ENCODE measurements at regions not wholly inside any gene's neighbourhood (a gene's known extent, or its start where the extent isn't known, plus 50 kb on each side); places are given as distances from the start of the nearest gene placed in this dataset.

- TF ChIP-seq, protein P1, sequence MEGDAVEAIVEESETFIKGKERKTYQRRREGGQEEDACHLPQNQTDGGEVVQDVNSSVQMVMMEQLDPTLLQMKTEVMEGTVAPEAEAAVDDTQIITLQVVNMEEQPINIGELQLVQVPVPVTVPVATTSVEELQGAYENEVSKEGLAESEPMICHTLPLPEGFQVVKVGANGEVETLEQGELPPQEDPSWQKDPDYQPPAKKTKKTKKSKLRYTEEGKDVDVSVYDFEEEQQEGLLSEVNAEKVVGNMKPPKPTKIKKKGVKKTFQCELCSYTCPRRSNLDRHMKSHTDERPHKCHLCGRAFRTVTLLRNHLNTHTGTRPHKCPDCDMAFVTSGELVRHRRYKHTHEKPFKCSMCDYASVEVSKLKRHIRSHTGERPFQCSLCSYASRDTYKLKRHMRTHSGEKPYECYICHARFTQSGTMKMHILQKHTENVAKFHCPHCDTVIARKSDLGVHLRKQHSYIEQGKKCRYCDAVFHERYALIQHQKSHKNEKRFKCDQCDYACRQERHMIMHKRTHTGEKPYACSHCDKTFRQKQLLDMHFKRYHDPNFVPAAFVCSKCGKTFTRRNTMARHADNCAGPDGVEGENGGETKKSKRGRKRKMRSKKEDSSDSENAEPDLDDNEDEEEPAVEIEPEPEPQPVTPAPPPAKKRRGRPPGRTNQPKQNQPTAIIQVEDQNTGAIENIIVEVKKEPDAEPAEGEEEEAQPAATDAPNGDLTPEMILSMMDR (IDR thresholded peaks at IDR 0.05): no peak
- TF ChIP-seq POLR2A (IDR thresholded peaks at IDR 0.05): no peak
- TF ChIP-seq POLR2AphosphoS5 (IDR thresholded peaks at IDR 0.05; ENCODE audit: insufficient read depth in 1 of 2, low read depth in 1 of 2): no peak
- Histone ChIP-seq H3K27me3 (no peaks in the 10 kb centered on the region), H3K4me1 (no peaks in the 10 kb centered on the region), H3K36me3 (no peaks in the 10 kb centered on the region), H3K27ac (no peak overlapping the region), H3K9me3 (no peaks in the 10 kb centered on the region), H3K4me3 (no peak overlapping the region)
- intact Hi-C loops (cut with DNase I): no loop called here
- no peak for DNase-seq (ENCODE audit: extremely low spot score in 2 of 2)
Observed at GRCh38 chr5:152264645-152265254, 140.3 kb downstream of the NMUR2 start.

- Histone ChIP-seq H3K4me1 (no peaks in the 10 kb centered on the region), H3K9me3 (no peaks in the 10 kb centered on the region), H3K4me3 (no peak overlapping the region), H3K27me3 (no peaks in the 10 kb centered on the region), H3K27ac (no peak overlapping the region), H3K36me3 (no peaks in the 10 kb centered on the region)
- no peak for DNase-seq (ENCODE audit: extremely low spot score in 2 of 2)
- intact Hi-C loops (cut with DNase I): no loop called here
- TF ChIP-seq POLR2AphosphoS5 (IDR thresholded peaks at IDR 0.05; ENCODE audit: insufficient read depth in 1 of 2, low read depth in 1 of 2) (no peak), POLR2A (IDR thresholded peaks at IDR 0.05) (no peak)
- TF ChIP-seq, protein P1 (IDR thresholded peaks at IDR 0.05): no peak
Observed at GRCh38 chr5:152262667-152263066, 142.4 kb downstream of the NMUR2 start.

DNA sequence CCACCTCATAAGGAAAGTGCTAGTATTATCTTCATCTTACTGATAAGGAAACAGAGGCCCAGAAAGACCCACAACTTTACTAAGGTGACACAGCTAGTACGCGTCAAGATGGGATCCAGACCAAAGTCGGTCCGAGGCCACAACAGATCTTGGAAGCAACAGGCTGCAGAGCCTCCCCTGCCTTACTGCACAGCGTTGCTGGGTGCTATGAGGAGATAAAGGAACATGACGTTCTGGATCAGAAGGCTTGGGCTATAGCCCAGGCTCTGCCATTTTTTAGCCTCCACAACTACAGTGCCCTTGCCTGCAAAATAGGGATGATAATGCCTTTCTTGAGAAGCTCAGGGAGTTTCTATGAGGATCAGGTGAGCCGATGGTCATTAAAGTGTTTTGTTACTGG, 144.1 kb downstream of the NMUR2 start:
- Histone ChIP-seq H3K4me1 (no peaks in the 10 kb centered on the region), H3K4me3 (no peak overlapping the region), H3K36me3 (no peaks in the 10 kb centered on the region), H3K9me3 (no peaks in the 10 kb centered on the region), H3K27me3 (no peaks in the 10 kb centered on the region), H3K27ac (no peak overlapping the region)
- DNase-seq (ENCODE audit: extremely low spot score in 2 of 2): no peak
- no peak for TF ChIP-seq POLR2A (IDR thresholded peaks at IDR 0.05)
- TF ChIP-seq, protein P1 (IDR thresholded peaks at IDR 0.05): no peak
- no peak for TF ChIP-seq POLR2AphosphoS5 (IDR thresholded peaks at IDR 0.05; ENCODE audit: insufficient read depth in 1 of 2, low read depth in 1 of 2)
- intact Hi-C loops (cut with DNase I): no loop called here

DNA sequence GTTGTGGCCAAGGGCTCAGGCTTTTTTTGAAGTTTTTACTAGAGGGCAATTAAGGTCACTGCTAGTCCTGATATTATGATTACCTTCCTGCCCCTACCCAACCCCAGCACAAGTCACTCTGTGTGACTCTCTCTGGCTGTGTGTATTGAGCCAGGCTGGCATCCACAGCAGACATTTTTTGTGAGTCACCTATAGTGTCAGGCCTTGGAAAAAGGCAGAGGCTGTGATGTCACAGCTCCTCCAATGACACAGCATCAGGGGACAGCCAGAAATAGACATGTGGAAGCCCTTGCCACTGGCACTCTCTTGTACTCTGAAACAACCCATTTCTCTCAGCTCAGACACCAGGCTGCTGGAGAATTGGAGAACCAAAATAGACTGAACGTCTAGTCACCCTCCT, 145.4 kb downstream of the NMUR2 start:
- H3K9me3 ChIP-seq: no peaks in the 10 kb centered on the region
- intact Hi-C loops (cut with DNase I): no loop called here
- TF ChIP-seq POLR2A (IDR thresholded peaks at IDR 0.05) (no peak), POLR2AphosphoS5 (IDR thresholded peaks at IDR 0.05; ENCODE audit: insufficient read depth in 1 of 2, low read depth in 1 of 2) (no peak)
- TF ChIP-seq, protein P1 (IDR thresholded peaks at IDR 0.05): no peak
- no peak for DNase-seq (ENCODE audit: extremely low spot score in 2 of 2)
- H3K4me1 ChIP-seq: no peaks in the 10 kb centered on the region
- H3K36me3 ChIP-seq: no peaks in the 10 kb centered on the region
- no peak overlapping the region for H3K4me3 ChIP-seq
- no peaks in the 10 kb centered on the region for H3K27me3 ChIP-seq
- no peak overlapping the region for H3K27ac ChIP-seq

- no peaks in the 10 kb centered on the region for H3K36me3 ChIP-seq
- intact Hi-C loops (cut with DNase I): no loop called here
- no peak for DNase-seq (ENCODE audit: extremely low spot score in 2 of 2)
- no peaks in the 10 kb centered on the region for H3K4me1 ChIP-seq
- TF ChIP-seq, protein P1 (IDR thresholded peaks at IDR 0.05): no peak
- TF ChIP-seq POLR2A (IDR thresholded peaks at IDR 0.05) (no peak), POLR2AphosphoS5 (IDR thresholded peaks at IDR 0.05; ENCODE audit: insufficient read depth in 1 of 2, low read depth in 1 of 2) (no peak)
- no peaks in the 10 kb centered on the region for H3K9me3 ChIP-seq
- no peak overlapping the region for H3K27ac ChIP-seq
- H3K27me3 ChIP-seq: no peaks in the 10 kb centered on the region
- H3K4me3 ChIP-seq: no peak overlapping the region
Observed at GRCh38 chr5:152256580-152256979, 148.5 kb downstream of the NMUR2 start.

Measured in vagina (tissue), 2 donors.